CD4-positive, alpha-beta memory T cell (primary cell): ENCODE measurements at regions not wholly inside any gene's neighbourhood (a gene's known extent, or its start where the extent isn't known, plus 50 kb on each side); places are given as distances from the start of the nearest gene placed in this dataset.

Experiments used
- CTCF ChIA-PET: fragments of 350-600 bp; sonication (Branson Sonifier 250); formaldehyde crosslinking; loops from one replicate; lab custom pipeline; 2021; ENCODE audit warnings: inconsistent platforms; ENCODE audit not compliant: partially characterized antibody; lab: Charles Lee
- POLR2A ChIA-PET: fragments of 350-600 bp; sonication (Branson Sonifier 250); formaldehyde crosslinking; loops from one replicate; lab custom pipeline; 2021; ENCODE audit not compliant: partially characterized antibody; lab: Charles Lee
- DNase-seq, 5 donors: peaks; one replicate each; pipeline versions ENCODE4 v3.0.0 to v3.0.0-alpha.2; 2020 to 2022; ENCODE audit warnings: mixed read lengths in 1 of 5
- H3K27ac ChIP-seq: one replicate; pipeline ENCODE4 v1.7.0; 2013; ENCODE audit warnings: low read depth, low read length
- H3K27me3 ChIP-seq: 2 replicates; pipeline ENCODE4 v1.7.0; 2013; ENCODE audit warnings: mild to moderate bottlenecking, low read length, moderate library complexity; ENCODE audit not compliant: insufficient read depth
- H3K36me3 ChIP-seq: 2 replicates; pipeline ENCODE4 v1.7.0; 2013; ENCODE audit warnings: mild to moderate bottlenecking, low read length, moderate library complexity; ENCODE audit not compliant: insufficient read depth
- H3K4me1 ChIP-seq: 2 replicates; pipeline ENCODE4 v1.7.0; 2013; ENCODE audit warnings: mild to moderate bottlenecking, low read length, moderate library complexity; ENCODE audit not compliant: insufficient read depth
- H3K4me3 ChIP-seq, 2 donors: one replicate each; pipeline ENCODE4 v1.7.0; 2013; ENCODE audit warnings: low read length in 2 of 2, mild to moderate bottlenecking in 1 of 2
- H3K9me3 ChIP-seq, 2 donors: one replicate each; pipeline ENCODE4 v1.7.0; 2013; ENCODE audit warnings: low read length in 2 of 2, control low read depth in 1 of 2; ENCODE audit not compliant: control insufficient read depth in 1 of 2
- H3K27ac Mint-ChIP-seq, 7 donors: one replicate each; pipeline ENCODE4 v1.8.0; 2020 to 2021; ENCODE audit warnings: mixed read lengths in 7 of 7, mild to moderate bottlenecking in 6 of 7, inconsistent platforms in 3 of 7, moderate library complexity in 3 of 7
- H3K27me3 Mint-ChIP-seq, 2 donors: one replicate each; pipeline ENCODE4 v1.8.0; 2020 to 2021; ENCODE audit warnings: mixed read lengths in 2 of 2
- H3K36me3 Mint-ChIP-seq, 2 donors: one replicate each; pipeline ENCODE4 v1.8.0; 2020 to 2021; ENCODE audit warnings: mixed read lengths in 2 of 2, inconsistent platforms in 1 of 2, mild to moderate bottlenecking in 1 of 2
- H3K4me1 Mint-ChIP-seq, 4 donors: one replicate each; pipeline ENCODE4 v1.8.0; 2020 to 2021; ENCODE audit warnings: mixed read lengths in 4 of 4, mild to moderate bottlenecking in 1 of 4
- H3K4me3 Mint-ChIP-seq, 8 donors: one replicate each; pipeline ENCODE4 v1.8.0; 2020 to 2021; ENCODE audit warnings: mixed read lengths in 8 of 8, mild to moderate bottlenecking in 7 of 8, moderate library complexity in 6 of 8, inconsistent platforms in 3 of 8
- H3K9me3 Mint-ChIP-seq, 8 donors: one replicate each; pipeline ENCODE4 v1.8.0; 2020 to 2021; ENCODE audit warnings: mixed read lengths in 8 of 8, mild to moderate bottlenecking in 5 of 8, inconsistent platforms in 3 of 8, moderate library complexity in 1 of 8
- intact Hi-C: fragments of 100-400 bp; cut with micrococcal nuclease; formaldehyde crosslinking; loops from one replicate; pipeline ENCODE4 v1.15.1; 2023

DNA sequence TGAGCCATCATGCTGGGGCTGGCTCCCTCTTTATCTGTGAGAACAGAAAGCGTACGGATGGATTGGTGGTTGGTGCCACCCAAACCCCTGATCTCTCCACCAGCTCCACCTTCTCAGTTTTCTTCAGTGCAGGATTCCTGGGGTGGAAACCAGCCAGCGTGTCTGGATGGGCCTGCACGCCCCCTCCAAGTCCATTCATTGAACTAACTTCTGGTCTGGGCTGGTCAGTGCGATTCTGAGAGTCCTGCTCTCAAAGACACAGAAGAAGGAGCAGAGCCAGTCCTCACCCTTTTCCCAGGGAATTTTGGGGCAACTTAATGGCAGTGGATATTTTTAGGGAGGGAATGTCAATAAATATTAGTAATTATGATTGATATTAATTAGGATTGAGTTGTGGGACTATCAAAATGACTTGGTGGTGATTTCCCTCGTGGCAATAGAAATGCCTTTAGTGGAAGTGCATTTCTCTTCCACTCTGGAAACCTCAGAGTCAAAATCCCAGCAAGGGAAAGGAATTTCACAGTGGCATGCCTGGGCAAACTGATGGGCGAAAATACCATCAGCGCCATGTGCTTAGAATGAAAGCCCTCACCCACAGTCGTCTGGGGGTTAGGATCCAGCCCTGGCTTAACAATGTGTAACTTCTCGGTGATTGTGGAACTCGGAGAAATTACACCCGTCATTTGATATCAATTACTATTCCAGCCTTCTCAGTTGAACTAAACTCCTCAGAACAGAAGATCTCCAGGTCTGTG lies 69.3 kb upstream of the EEPD1 start:
- CTCF ChIA-PET, result no interaction called here
- Histone ChIP-seq H3K27me3 (no peaks in the 10 kb centered on the region), H3K4me3 (no peak overlapping the region), H3K4me1 (no peaks in the 10 kb centered on the region), H3K9me3 (no peaks in the 10 kb centered on the region), H3K36me3 (no peaks in the 10 kb centered on the region), H3K27ac (no peak overlapping the region)
- H3K9me3 Mint-ChIP-seq, result peaks cover 0 to 10% (median 3%) of the 10 kb centered on the region in 8 donors
- POLR2A ChIA-PET, result no interaction called here
- H3K4me3 Mint-ChIP-seq, result no peak overlapping the region
- no peaks in the 10 kb centered on the region for H3K27me3 Mint-ChIP-seq
- intact Hi-C loops, result no loop called here
- H3K4me1 Mint-ChIP-seq, result no peaks in the 10 kb centered on the region
- no peaks in the 10 kb centered on the region for H3K36me3 Mint-ChIP-seq
- no peak for DNase-seq
- H3K27ac Mint-ChIP-seq, result no peak overlapping the region

DNA sequence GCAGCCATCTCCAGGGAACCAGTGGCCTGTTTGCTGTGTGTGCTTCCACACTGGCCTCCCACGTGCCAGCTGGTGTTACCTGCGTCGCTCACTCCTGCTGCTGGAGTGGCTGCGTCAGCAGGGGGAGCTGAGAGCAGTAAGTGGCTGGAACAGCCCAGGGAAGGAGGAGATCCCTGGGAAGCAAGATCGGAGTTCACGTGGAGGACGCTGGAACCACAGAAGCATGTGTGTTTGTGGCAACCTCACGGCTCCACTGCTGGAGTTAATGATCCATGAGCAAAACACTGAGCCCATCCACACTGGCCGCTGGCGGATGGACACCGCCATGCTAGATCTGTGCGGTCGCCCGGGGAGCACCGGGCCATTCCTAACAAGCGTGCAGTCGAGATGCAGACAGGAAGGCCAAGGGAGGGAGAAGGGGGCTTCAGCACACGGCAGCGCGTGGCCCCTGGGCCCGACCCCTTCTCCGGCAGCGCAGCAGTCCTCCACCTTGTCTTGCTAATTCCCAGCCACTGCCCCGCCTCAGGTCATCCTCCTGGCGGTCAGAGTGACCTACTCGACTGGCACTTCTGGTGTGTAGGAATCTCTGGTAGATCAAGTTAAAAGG lies 68.5 kb upstream of the EEPD1 start:
- Histone ChIP-seq H3K27ac (no peak overlapping the region), H3K4me1 (no peaks in the 10 kb centered on the region), H3K36me3 (no peaks in the 10 kb centered on the region), H3K9me3 (no peaks in the 10 kb centered on the region), H3K27me3 (no peaks in the 10 kb centered on the region), H3K4me3 (no peak overlapping the region)
- intact Hi-C loops, result no loop called here
- no peak for DNase-seq
- H3K4me1 Mint-ChIP-seq, result no peaks in the 10 kb centered on the region
- ChIA-PET CTCF (no interaction called here), POLR2A (no interaction called here)
- H3K36me3 Mint-ChIP-seq, result no peaks in the 10 kb centered on the region
- no peaks in the 10 kb centered on the region for H3K27me3 Mint-ChIP-seq
- no peak overlapping the region for H3K27ac Mint-ChIP-seq
- H3K9me3 Mint-ChIP-seq, result peaks cover 0 to 10% (median 3%) of the 10 kb centered on the region in 8 donors
- H3K4me3 Mint-ChIP-seq, result no peak overlapping the region

DNA sequence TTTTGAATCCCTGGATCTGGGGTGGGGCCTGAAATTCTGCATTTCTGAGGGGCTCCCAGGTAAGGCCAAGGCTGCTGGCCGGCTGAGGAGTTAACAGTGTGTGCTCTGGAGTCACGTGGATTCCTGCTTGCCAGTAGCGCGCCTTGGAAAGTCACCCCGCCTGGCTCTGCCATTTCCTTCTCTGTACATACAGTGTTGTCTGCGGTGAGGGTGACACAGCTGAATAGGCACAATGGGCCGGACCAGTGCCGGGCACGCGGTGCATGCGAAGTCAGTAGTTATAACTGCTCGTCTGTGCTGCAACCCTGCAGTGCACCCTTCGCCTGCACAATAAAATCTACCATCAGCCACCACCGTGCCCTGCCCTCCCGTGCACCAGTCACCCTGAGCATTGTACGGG lies 68.0 kb upstream of the EEPD1 start:
- H3K4me1 ChIP-seq, result no peaks in the 10 kb centered on the region
- H3K9me3 Mint-ChIP-seq, result peaks cover 0 to 10% (median 5%) of the 10 kb centered on the region in 8 donors
- no peaks in the 10 kb centered on the region for H3K27me3 ChIP-seq
- CTCF ChIA-PET, result no interaction called here
- no peaks in the 10 kb centered on the region for H3K36me3 Mint-ChIP-seq
- POLR2A ChIA-PET, result no interaction called here
- H3K4me3 ChIP-seq, result no peak overlapping the region
- no peak overlapping the region for H3K27ac Mint-ChIP-seq
- intact Hi-C loops, result no loop called here
- no peaks in the 10 kb centered on the region for H3K9me3 ChIP-seq
- DNase-seq, result no peak
- H3K27me3 Mint-ChIP-seq, result no peaks in the 10 kb centered on the region
- no peaks in the 10 kb centered on the region for H3K36me3 ChIP-seq
- H3K4me1 Mint-ChIP-seq, result no peaks in the 10 kb centered on the region
- no peak overlapping the region for H3K4me3 Mint-ChIP-seq
- H3K27ac ChIP-seq, result no peak overlapping the region

DNA sequence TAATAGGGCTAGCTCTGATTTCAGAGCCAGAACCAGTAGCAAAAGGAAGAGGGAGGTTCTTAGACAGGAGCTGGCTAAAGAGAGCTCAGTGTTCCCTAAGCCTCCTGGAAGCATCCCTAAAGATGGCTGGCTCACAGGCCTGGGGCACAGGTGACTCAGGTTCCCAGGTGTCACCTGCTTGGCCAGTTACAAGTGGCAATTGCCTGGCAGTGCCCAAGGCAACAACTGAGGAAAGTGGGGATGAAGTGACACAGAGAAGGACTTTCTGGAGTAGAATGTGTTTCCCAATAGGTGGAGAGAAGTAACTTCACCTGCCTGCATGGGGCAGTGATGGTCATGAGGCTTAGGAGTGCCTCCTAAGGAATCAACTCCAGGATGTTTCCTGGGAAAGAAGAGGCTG lies 66.5 kb upstream of the EEPD1 start:
- no peak overlapping the region for H3K27ac ChIP-seq
- no peaks in the 10 kb centered on the region for H3K4me1 ChIP-seq
- H3K27ac Mint-ChIP-seq, result no peak overlapping the region
- intact Hi-C loops, result no loop called here
- ChIA-PET POLR2A (no interaction called here), CTCF (no interaction called here)
- H3K9me3 ChIP-seq, result no peaks in the 10 kb centered on the region
- H3K36me3 ChIP-seq, result no peaks in the 10 kb centered on the region
- H3K4me1 Mint-ChIP-seq, result no peaks in the 10 kb centered on the region
- peaks cover 0 to 18% (median 6%) of the 10 kb centered on the region in 8 donors for H3K9me3 Mint-ChIP-seq
- no peak overlapping the region for H3K4me3 Mint-ChIP-seq
- no peaks in the 10 kb centered on the region for H3K27me3 Mint-ChIP-seq
- H3K4me3 ChIP-seq, result no peak overlapping the region
- H3K36me3 Mint-ChIP-seq, result no peaks in the 10 kb centered on the region
- H3K27me3 ChIP-seq, result no peaks in the 10 kb centered on the region
- no peak for DNase-seq

DNA sequence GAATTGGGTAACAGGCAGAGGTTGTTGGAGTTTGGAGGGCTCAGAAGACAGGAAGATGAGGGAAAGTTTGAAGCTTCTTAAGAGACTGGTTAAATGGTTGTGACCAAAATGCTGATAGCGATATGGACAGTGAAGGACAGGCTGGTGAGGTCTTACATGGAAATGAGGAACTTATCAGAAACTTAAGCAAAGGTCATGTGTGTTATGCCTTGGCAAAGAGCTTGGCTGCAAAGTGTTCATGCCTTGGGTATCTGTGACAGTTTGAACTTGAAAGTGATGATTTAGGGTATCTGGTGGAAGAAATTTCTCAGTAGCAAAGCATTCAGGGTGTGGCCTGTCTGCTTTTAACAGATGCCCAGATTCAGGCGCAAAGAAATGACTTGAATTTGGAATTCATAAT lies 64.5 kb upstream of the EEPD1 start:
- intact Hi-C loops, result no loop called here
- Histone ChIP-seq H3K4me3 (no peak overlapping the region), H3K36me3 (no peaks in the 10 kb centered on the region), H3K4me1 (no peaks in the 10 kb centered on the region), H3K9me3 (no peaks in the 10 kb centered on the region), H3K27ac (no peak overlapping the region), H3K27me3 (no peaks in the 10 kb centered on the region)
- ChIA-PET POLR2A (no interaction called here), CTCF (interaction anchor here (0.6 kb wide), 1 partner anchor 114 kb away, joined by 3 read pairs; no protein-coding TSS in a partner anchor)
- no peaks in the 10 kb centered on the region for H3K36me3 Mint-ChIP-seq
- no peaks in the 10 kb centered on the region for H3K4me1 Mint-ChIP-seq
- no peak for DNase-seq
- H3K9me3 Mint-ChIP-seq, result peaks cover 0 to 18% (median 6%) of the 10 kb centered on the region in 8 donors
- H3K4me3 Mint-ChIP-seq, result no peak overlapping the region
- H3K27ac Mint-ChIP-seq, result peak overlapping the region in 2 of 7 donors; percentile 1 to 65
- no peaks in the 10 kb centered on the region for H3K27me3 Mint-ChIP-seq

DNA sequence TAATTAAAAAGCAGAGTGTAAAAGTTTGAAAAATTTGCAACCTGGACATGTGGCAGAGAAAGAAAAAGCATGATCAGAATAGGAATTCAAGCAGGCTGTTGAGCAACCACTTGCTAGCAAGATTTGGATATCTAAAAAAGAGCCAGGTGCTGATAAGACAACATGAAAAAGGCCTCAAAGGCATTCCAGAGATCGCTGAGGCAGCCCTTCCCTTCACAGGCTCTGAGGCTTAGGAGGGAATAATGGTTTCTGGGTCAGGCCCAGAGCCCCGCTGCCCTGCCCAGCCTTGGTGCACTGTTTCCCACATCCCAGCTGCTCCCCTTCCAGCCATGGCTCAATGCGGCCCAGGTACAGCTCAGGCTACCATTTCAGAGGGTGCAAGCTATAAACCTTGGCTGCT lies 64.1 kb upstream of the EEPD1 start:
- ChIA-PET POLR2A (no interaction called here), CTCF (interaction anchor here (0.6 kb wide), 1 partner anchor 114 kb away, joined by 3 read pairs; no protein-coding TSS in a partner anchor)
- H3K4me1 ChIP-seq, result no peaks in the 10 kb centered on the region

DNA sequence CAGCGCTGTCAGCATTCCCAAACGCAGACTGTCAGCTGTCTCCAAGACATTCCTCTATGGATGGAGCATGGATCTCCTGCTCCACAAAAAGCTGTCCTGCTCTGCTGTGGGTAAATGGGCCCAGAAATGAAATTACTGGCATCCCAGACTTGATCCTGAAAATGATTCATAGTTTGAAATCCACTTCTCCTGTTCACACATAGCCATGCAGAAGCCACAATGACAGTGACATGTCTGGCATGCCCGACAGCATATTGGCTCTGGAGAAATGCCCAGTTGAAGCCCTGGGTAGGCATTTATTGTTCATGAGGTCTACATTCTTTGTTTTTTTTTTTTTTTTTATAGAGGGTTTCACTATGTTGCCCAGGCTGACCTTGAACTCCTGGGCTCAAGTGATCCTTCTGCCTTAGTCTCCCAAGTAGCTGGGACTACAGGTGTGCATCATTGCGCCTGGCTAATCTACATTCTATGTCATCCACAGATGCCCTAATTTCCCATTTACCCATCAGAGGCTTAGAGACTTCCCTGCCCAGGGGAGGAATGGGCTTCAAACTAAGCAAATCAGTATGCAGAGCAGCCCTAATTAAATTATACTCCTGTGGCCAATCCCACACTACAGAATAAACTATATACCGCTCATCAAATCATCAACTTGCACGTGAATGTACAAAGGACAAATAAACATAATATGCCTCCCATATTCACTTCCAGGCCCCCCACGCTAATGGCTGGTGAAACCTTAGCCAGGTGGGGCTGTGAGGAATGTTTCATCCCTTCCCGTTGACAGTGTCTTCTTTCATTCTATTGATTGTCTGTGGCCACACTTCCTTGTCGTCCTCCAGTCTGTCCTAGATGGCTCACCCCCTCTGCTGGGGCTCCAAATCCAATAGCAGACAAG lies 61.8 kb upstream of the EEPD1 start:
- Mint-ChIP-seq H3K36me3 (no peaks in the 10 kb centered on the region), H3K4me1 (no peaks in the 10 kb centered on the region), H3K27me3 (peaks cover 0 to 2% of the 10 kb centered on the region in 2 donors), H3K9me3 (peaks cover 0 to 18% (median 6%) of the 10 kb centered on the region in 8 donors), H3K27ac (no peak overlapping the region), H3K4me3 (no peak overlapping the region)
- no peak for DNase-seq
- Histone ChIP-seq H3K27ac (no peak overlapping the region), H3K4me1 (no peaks in the 10 kb centered on the region), H3K9me3 (no peaks in the 10 kb centered on the region), H3K36me3 (no peaks in the 10 kb centered on the region), H3K27me3 (no peaks in the 10 kb centered on the region), H3K4me3 (no peak overlapping the region)
- POLR2A ChIA-PET, result no interaction called here
- CTCF ChIA-PET, result no interaction called here
- intact Hi-C loops, result no loop called here

More for the DNA sequence above, 64.1 kb upstream of the EEPD1 start:
- intact Hi-C loops, result no loop called here
- H3K36me3 ChIP-seq, result no peaks in the 10 kb centered on the region
- Mint-ChIP-seq H3K27ac (peak overlapping the region in 1 of 7 donors; percentile 1), H3K4me1 (no peaks in the 10 kb centered on the region), H3K27me3 (no peaks in the 10 kb centered on the region), H3K9me3 (peaks cover 0 to 18% (median 6%) of the 10 kb centered on the region in 8 donors), H3K4me3 (no peak overlapping the region), H3K36me3 (no peaks in the 10 kb centered on the region)
- H3K9me3 ChIP-seq, result no peaks in the 10 kb centered on the region
- DNase-seq, result no peak
- H3K27ac ChIP-seq, result no peak overlapping the region
- H3K27me3 ChIP-seq, result no peaks in the 10 kb centered on the region
- no peak overlapping the region for H3K4me3 ChIP-seq
